OCI-LY1 (cell line): ENCODE measurements at regions not wholly inside any gene's neighbourhood (a gene's known extent, or its start where the extent isn't known, plus 50 kb on each side); places are given as distances from the start of the nearest gene placed in this dataset.

Source experiments
- H2AFZ ChIP-seq: fragments of 200-600 bp; sonication (generic), shearing (Covaris generic); 2 replicates; pipeline ENCODE4 v1.6.0; 2014; ENCODE audit warnings: antibody characterized with exemption, mild to moderate bottlenecking, low read length
- H3F3A ChIP-seq: fragments of 200-600 bp; sonication (generic), shearing (Covaris generic); 2 replicates; pipeline ENCODE4 v1.6.0; 2014; ENCODE audit warnings: mild to moderate bottlenecking, antibody characterized with exemption, low read length, moderate library complexity; ENCODE audit not compliant: insufficient read depth
- H3K27ac ChIP-seq: fragments of 200-600 bp; sonication (generic); 2 replicates; pipeline ENCODE4 v1.5.1; 2014; ENCODE audit warnings: low read length, mixed run types, mild to moderate bottlenecking, low read depth; ENCODE audit not compliant: poor library complexity, severe bottlenecking
- H3K27me3 ChIP-seq: fragments of 200-600 bp; sonication (generic); 2 replicates; pipeline ENCODE4 v1.6.0; 2014; ENCODE audit warnings: antibody characterized with exemption, mild to moderate bottlenecking, low read length, moderate library complexity; ENCODE audit not compliant: insufficient read depth
- H3K36me3 ChIP-seq: fragments of 200-600 bp; sonication (generic); 2 replicates; pipeline ENCODE4 v1.6.1; 2014; ENCODE audit warnings: mild to moderate bottlenecking, antibody characterized with exemption, low read length, moderate library complexity, mixed read lengths; ENCODE audit not compliant: insufficient read depth
- H3K4me1 ChIP-seq: fragments of 200-600 bp; sonication (generic); 2 replicates; pipeline ENCODE4 v1.5.1; 2014; ENCODE audit warnings: mild to moderate bottlenecking, low read length, moderate library complexity; ENCODE audit not compliant: insufficient read depth, severe bottlenecking
- H3K4me2 ChIP-seq: fragments of 200-600 bp; sonication (generic), shearing (Covaris generic); 2 replicates; pipeline ENCODE4 v1.6.1; 2014; ENCODE audit warnings: low read length
- H3K4me3 ChIP-seq: fragments of 200-600 bp; sonication (generic); 2 replicates; pipeline ENCODE4 v1.5.1; 2014; ENCODE audit warnings: low read length, low read depth, mild to moderate bottlenecking, mixed read lengths; ENCODE audit not compliant: poor library complexity, severe bottlenecking
- H3K79me2 ChIP-seq: fragments of 200-600 bp; shearing (Covaris generic); 2 replicates; pipeline ENCODE4 v1.6.1; 2016; ENCODE audit warnings: mixed run types, low read length, mixed read lengths; ENCODE audit not compliant: insufficient read depth
- H3K9ac ChIP-seq: fragments of 200-600 bp; sonication (generic), shearing (Covaris generic); 2 replicates; pipeline ENCODE4 v1.6.1; 2014; ENCODE audit warnings: mild to moderate bottlenecking, low read length, mixed read lengths
- H3K9me2 ChIP-seq: fragments of 200-600 bp; sonication (generic), shearing (Covaris generic); 2 replicates; pipeline ENCODE4 v1.6.1; 2014; ENCODE audit warnings: low read depth, mild to moderate bottlenecking, low read length, mixed read lengths
- H3K9me3 ChIP-seq: fragments of 200-600 bp; shearing (Covaris generic); 2 replicates; pipeline ENCODE4 v1.6.1; 2014; ENCODE audit warnings: low read length, mixed read lengths
- H4K20me1 ChIP-seq: fragments of 200-600 bp; sonication (generic), shearing (Covaris generic); 2 replicates; pipeline ENCODE4 v1.6.0; 2016; ENCODE audit warnings: mild to moderate bottlenecking, low read length; ENCODE audit not compliant: insufficient read depth
- EZH2 ChIP-seq: fragments of 200-600 bp; sonication (generic), shearing (Covaris generic); IDR thresholded peaks from 2 replicates; pipeline ENCODE4 v1.8.0; 2017; ENCODE audit warnings: borderline replicate concordance, mixed run types, mild to moderate bottlenecking, antibody characterized with exemption, low read length, moderate library complexity, mixed read lengths
- TF ChIP-seq, protein P1 (sequence below): fragments of 200-600 bp; sonication (generic), shearing (Covaris generic); IDR thresholded peaks from 2 replicates; pipeline ENCODE4 v1.5.1; 2017; ENCODE audit warnings: mild to moderate bottlenecking, antibody characterized with exemption, low read length, moderate library complexity, mixed read lengths

DNA sequence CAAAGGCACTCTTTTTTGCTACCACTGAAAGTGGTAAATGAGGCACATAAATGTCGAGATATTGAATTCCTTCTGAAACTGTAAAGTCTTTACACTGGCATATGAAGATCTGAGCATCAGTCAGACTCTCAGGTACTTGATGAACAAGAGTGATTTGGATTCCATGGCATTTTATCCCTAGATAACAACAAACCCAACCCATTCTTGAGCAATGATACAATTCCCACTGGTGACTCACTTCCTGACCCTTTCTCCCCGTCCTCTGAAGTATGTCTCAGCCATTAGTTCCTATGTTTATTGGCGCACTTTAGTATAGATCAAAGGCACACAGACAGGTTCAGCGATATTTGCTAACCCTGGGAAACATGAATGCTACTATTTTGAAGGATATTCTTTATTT lies 147.0 kb upstream of the RBFOX1 start:
- no peak overlapping the region for H3K4me2 ChIP-seq
- no peak overlapping the region for H2AFZ ChIP-seq
- no peaks in the 10 kb centered on the region for H4K20me1 ChIP-seq
- no peaks in the 10 kb centered on the region for H3F3A ChIP-seq
- no peak overlapping the region for H3K9ac ChIP-seq
- TF ChIP-seq EZH2: no peak
- TF ChIP-seq, protein P1, sequence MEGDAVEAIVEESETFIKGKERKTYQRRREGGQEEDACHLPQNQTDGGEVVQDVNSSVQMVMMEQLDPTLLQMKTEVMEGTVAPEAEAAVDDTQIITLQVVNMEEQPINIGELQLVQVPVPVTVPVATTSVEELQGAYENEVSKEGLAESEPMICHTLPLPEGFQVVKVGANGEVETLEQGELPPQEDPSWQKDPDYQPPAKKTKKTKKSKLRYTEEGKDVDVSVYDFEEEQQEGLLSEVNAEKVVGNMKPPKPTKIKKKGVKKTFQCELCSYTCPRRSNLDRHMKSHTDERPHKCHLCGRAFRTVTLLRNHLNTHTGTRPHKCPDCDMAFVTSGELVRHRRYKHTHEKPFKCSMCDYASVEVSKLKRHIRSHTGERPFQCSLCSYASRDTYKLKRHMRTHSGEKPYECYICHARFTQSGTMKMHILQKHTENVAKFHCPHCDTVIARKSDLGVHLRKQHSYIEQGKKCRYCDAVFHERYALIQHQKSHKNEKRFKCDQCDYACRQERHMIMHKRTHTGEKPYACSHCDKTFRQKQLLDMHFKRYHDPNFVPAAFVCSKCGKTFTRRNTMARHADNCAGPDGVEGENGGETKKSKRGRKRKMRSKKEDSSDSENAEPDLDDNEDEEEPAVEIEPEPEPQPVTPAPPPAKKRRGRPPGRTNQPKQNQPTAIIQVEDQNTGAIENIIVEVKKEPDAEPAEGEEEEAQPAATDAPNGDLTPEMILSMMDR: no peak
- no peaks in the 10 kb centered on the region for H3K4me1 ChIP-seq
- no peak overlapping the region for H3K27ac ChIP-seq
- H3K79me2 ChIP-seq: no peaks in the 10 kb centered on the region
- no peaks in the 10 kb centered on the region for H3K27me3 ChIP-seq
- no peak overlapping the region for H3K4me3 ChIP-seq
- no peaks in the 10 kb centered on the region for H3K36me3 ChIP-seq
- H3K9me3 ChIP-seq: no peaks in the 10 kb centered on the region
- no peaks in the 10 kb centered on the region for H3K9me2 ChIP-seq

- no peak overlapping the region for H3K4me2 ChIP-seq
- H3K4me1 ChIP-seq: no peaks in the 10 kb centered on the region
- H3K79me2 ChIP-seq: no peaks in the 10 kb centered on the region
- H2AFZ ChIP-seq: no peak overlapping the region
- H3K4me3 ChIP-seq: no peak overlapping the region
- H4K20me1 ChIP-seq: no peaks in the 10 kb centered on the region
- no peak overlapping the region for H3K27ac ChIP-seq
- no peaks in the 10 kb centered on the region for H3K9me3 ChIP-seq
- H3F3A ChIP-seq: no peaks in the 10 kb centered on the region
- no peaks in the 10 kb centered on the region for H3K27me3 ChIP-seq
- H3K9ac ChIP-seq: no peak overlapping the region
- H3K36me3 ChIP-seq: no peaks in the 10 kb centered on the region
- H3K9me2 ChIP-seq: no peaks in the 10 kb centered on the region
- no peak for TF ChIP-seq EZH2
- TF ChIP-seq, protein P1: no peak
These were observed 147.5 kb upstream of the RBFOX1 start for GRCh38 chr16:7185165-7185564.

DNA sequence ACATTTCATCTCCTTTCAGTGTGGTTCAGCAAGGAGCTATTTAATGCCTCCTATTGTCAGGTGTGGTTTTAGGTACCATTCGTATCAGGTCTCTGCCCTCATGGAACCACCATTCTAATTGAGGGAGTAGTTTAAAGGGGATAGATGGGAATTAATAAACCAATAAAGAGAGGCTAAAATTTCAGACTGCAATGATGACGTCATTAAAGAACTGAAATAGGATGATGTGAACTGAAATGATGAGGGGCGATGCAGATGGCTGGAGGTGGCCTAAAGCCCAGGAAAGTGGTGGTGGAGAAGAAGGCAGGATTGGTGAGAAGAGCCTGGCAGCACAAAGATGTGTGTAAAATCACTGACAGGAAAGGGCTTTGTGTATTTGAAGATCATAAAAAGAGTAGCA lies 148.9 kb upstream of the RBFOX1 start:
- Histone ChIP-seq H2AFZ (no peak overlapping the region), H3K4me2 (no peak overlapping the region), H3F3A (no peaks in the 10 kb centered on the region), H3K4me1 (no peaks in the 10 kb centered on the region), H4K20me1 (no peaks in the 10 kb centered on the region), H3K9me3 (no peaks in the 10 kb centered on the region), H3K9me2 (no peaks in the 10 kb centered on the region), H3K27me3 (no peaks in the 10 kb centered on the region), H3K9ac (no peak overlapping the region), H3K36me3 (no peaks in the 10 kb centered on the region), H3K4me3 (no peak overlapping the region), H3K79me2 (no peaks in the 10 kb centered on the region), H3K27ac (no peak overlapping the region)
- no peak for TF ChIP-seq EZH2
- TF ChIP-seq, protein P1: no peak
